ENCODE measurements at regions not wholly inside any gene's neighbourhood (a gene's known extent, or its start where the extent isn't known, plus 50 kb on each side); places are given as distances from the start of the nearest gene placed in this dataset.

- Histone ChIP-seq H4K20me1 (ENCODE audit: low read depth) (no peaks in the 10 kb centered on the region), H3K27me3 (no peaks in the 10 kb centered on the region), H3K36me3 (no peaks in the 10 kb centered on the region), H3K4me2 (no peak overlapping the region), H3K9me3 (ENCODE audit: low read depth) (no peaks in the 10 kb centered on the region), H3F3A (ENCODE audit: low read depth) (peaks cover 5% of the 10 kb centered on the region), H3K79me2 (ENCODE audit: low read depth) (no peaks in the 10 kb centered on the region), H3K4me1 (peaks cover 13% of the 10 kb centered on the region), H3K27ac (no peak overlapping the region), H2AFZ (replicated peaks) (peak overlapping the region; percentile 70), H3K9ac (no peak overlapping the region), H3K4me3 (no peak overlapping the region)
- no peak overlapping the region for H3K4me3 Mint-ChIP-seq
- TF ChIP-seq EZH2 (IDR thresholded peaks at IDR 0.05): no peak
- no peak for TF ChIP-seq CTCF (IDR thresholded peaks at IDR 0.05)
- TF ChIP-seq EZH2phosphoT487 (IDR thresholded peaks at IDR 0.05): no peak
- DNase-seq (ENCODE audit: low spot score): no peak
- no peaks in the 10 kb centered on the region for H3K36me3 Mint-ChIP-seq
- H3K9me3 Mint-ChIP-seq: peaks cover 5% of the 10 kb centered on the region
- no peak overlapping the region for H3K27ac Mint-ChIP-seq
- peaks cover 5% of the 10 kb centered on the region for H3K27me3 Mint-ChIP-seq (ENCODE audit: insufficient read depth, low read depth)
- H3K4me1 Mint-ChIP-seq: peaks cover 6% of the 10 kb centered on the region
These were observed 207.1 kb downstream of the UACA start for GRCh38 chr15:70556151-70556741.

- Histone ChIP-seq H3K4me3 (no peak overlapping the region), H3K4me1 (peaks cover 13% of the 10 kb centered on the region), H3K9ac (no peak overlapping the region), H2AFZ (replicated peaks) (no peak overlapping the region), H3K36me3 (no peaks in the 10 kb centered on the region), H3K4me2 (no peak overlapping the region), H3K27me3 (no peaks in the 10 kb centered on the region), H3F3A (ENCODE audit: low read depth) (peaks cover 5% of the 10 kb centered on the region), H3K27ac (no peak overlapping the region), H3K79me2 (ENCODE audit: low read depth) (no peaks in the 10 kb centered on the region), H4K20me1 (ENCODE audit: low read depth) (no peaks in the 10 kb centered on the region), H3K9me3 (ENCODE audit: low read depth) (no peaks in the 10 kb centered on the region)
- Mint-ChIP-seq H3K9me3 (peaks cover 5% of the 10 kb centered on the region), H3K27ac (no peak overlapping the region), H3K36me3 (no peaks in the 10 kb centered on the region), H3K4me3 (no peak overlapping the region), H3K4me1 (peaks cover 6% of the 10 kb centered on the region), H3K27me3 (ENCODE audit: insufficient read depth, low read depth) (peaks cover 5% of the 10 kb centered on the region)
- no peak for DNase-seq (ENCODE audit: low spot score)
- no peak for TF ChIP-seq EZH2 (IDR thresholded peaks at IDR 0.05)
- no peak for TF ChIP-seq CTCF (IDR thresholded peaks at IDR 0.05)
- no peak for TF ChIP-seq EZH2phosphoT487 (IDR thresholded peaks at IDR 0.05)
These were observed 207.6 kb downstream of the UACA start for GRCh38 chr15:70555713-70556112.

- H3K4me3 Mint-ChIP-seq: no peak overlapping the region
- TF ChIP-seq EZH2phosphoT487 (IDR thresholded peaks at IDR 0.05) (no peak), EZH2 (IDR thresholded peaks at IDR 0.05) (no peak), CTCF (IDR thresholded peaks at IDR 0.05) (no peak)
These were observed 215.4 kb downstream of the UACA start for GRCh38 chr15:70547846-70548487.

More at GRCh38 chr15:70547846-70548487, 215.4 kb downstream of the UACA start:
- H3K4me1 ChIP-seq: no peaks in the 10 kb centered on the region
- no peaks in the 10 kb centered on the region for H3K9me3 ChIP-seq (ENCODE audit: low read depth)
- Mint-ChIP-seq H3K36me3 (no peaks in the 10 kb centered on the region), H3K9me3 (peaks cover 5% of the 10 kb centered on the region), H3K4me1 (no peaks in the 10 kb centered on the region), H3K27me3 (ENCODE audit: insufficient read depth, low read depth) (peaks cover 2% of the 10 kb centered on the region), H3K27ac (no peak overlapping the region)
- no peak overlapping the region for H2AFZ ChIP-seq (replicated peaks)
- H3K4me2 ChIP-seq: no peak overlapping the region
- no peak overlapping the region for H3K27ac ChIP-seq
- no peaks in the 10 kb centered on the region for H3K27me3 ChIP-seq
- no peaks in the 10 kb centered on the region for H3K36me3 ChIP-seq
- H3K4me3 ChIP-seq: no peak overlapping the region
- H3K9ac ChIP-seq: no peak overlapping the region
- H4K20me1 ChIP-seq (ENCODE audit: low read depth): no peaks in the 10 kb centered on the region
- no peaks in the 10 kb centered on the region for H3F3A ChIP-seq (ENCODE audit: low read depth)
- no peak for DNase-seq (ENCODE audit: low spot score)
- no peaks in the 10 kb centered on the region for H3K79me2 ChIP-seq (ENCODE audit: low read depth)
